ENCODE measurements at regions not wholly inside any gene's neighbourhood (a gene's known extent, or its start where the extent isn't known, plus 50 kb on each side); places are given as distances from the start of the nearest gene placed in this dataset.

GRCh38 chr6:144935661-144936060 is 650.5 kb downstream of the UTRN start:
- H3K14ac ChIP-seq (ENCODE audit: insufficient read length): no peak overlapping the region
- no peak overlapping the region for H2BK20ac ChIP-seq (ENCODE audit: low read length)
- H2AFZ ChIP-seq (ENCODE audit: low read length): no peak overlapping the region
- no peak overlapping the region for H3K56ac ChIP-seq (replicated peaks; ENCODE audit: insufficient read length, low read depth, low read length)
- H3K23me2 ChIP-seq (ENCODE audit: low read depth, low read length): no peaks in the 10 kb centered on the region
- no peaks in the 10 kb centered on the region for H3K79me2 ChIP-seq (ENCODE audit: control insufficient read depth in 1 of 2, insufficient read depth in 2 of 2, low read length in 2 of 2)
- no peaks in the 10 kb centered on the region for H3K9me3 ChIP-seq (ENCODE audit: insufficient read depth in 2 of 2, low read depth in 1 of 2, low read length in 1 of 2)
- no peak overlapping the region for H4K5ac ChIP-seq (ENCODE audit: insufficient read length, low read depth, low read length)
- H3K4me2 ChIP-seq (ENCODE audit: insufficient read depth in 1 of 2, low read depth in 2 of 2, low read length in 2 of 2): no peak overlapping the region
- peaks cover 0 to 1% (median 0%) of the 10 kb centered on the region in 4 experiments; a peak in 1 of 7 replicates for H3K27me3 ChIP-seq (replicated peaks in 1 of 4; ENCODE audit: control insufficient read depth in 3 of 4, extremely low read depth in 1 of 4, insufficient read depth in 3 of 4, low read length in 3 of 4)
- WGBS, 2 experiments (ENCODE audit: extremely low coverage in 1 of 2, insufficient coverage in 1 of 2, insufficient read length in 1 of 2, insufficient replicate concordance in 2 of 2, low coverage in 1 of 2, low lambda C conversion rate in 2 of 2, missing lambda C conversion rate in 1 of 2): 70% methylated on average over 1 of the region's 1 CpG; no CpG with 5 or more reads in 1 of the 2 experiments
- no peak overlapping the region for H3K23ac ChIP-seq (ENCODE audit: insufficient read length)
- H2BK15ac ChIP-seq (ENCODE audit: low read length): no peak overlapping the region
- no peaks in the 10 kb centered on the region for H3K79me1 ChIP-seq (ENCODE audit: low read depth, low read length)
- no peak overlapping the region for H2AK5ac ChIP-seq (ENCODE audit: low read depth, low read length)
- no peaks in the 10 kb centered on the region for H3K36me3 ChIP-seq (ENCODE audit: control insufficient read depth in 2 of 4, insufficient read depth in 4 of 4, low read length in 3 of 4)
- H3K4me1 ChIP-seq (replicated peaks in 1 of 4; ENCODE audit: control insufficient read depth in 3 of 4, insufficient read depth in 4 of 4, low read length in 3 of 4): no peaks in the 10 kb centered on the region
- DNase-seq (ENCODE audit: low read depth in 1 of 2, low spot score in 2 of 2) (no peak), FAIRE-seq (no peak)
- H3K4me3 ChIP-seq (ENCODE audit: extremely low read depth in 1 of 4, insufficient read depth in 2 of 4, low read depth in 3 of 4, low read length in 4 of 4): no peak overlapping the region
- no peak overlapping the region for H2BK12ac ChIP-seq (ENCODE audit: low read depth, low read length)
- CTCF ChIA-PET (ENCODE audit: partially characterized antibody): interaction anchor here (1.5 kb wide), 1 partner anchor 94 kb away, joined by 3 read pairs; no protein-coding TSS in a partner anchor
- H4K8ac ChIP-seq (ENCODE audit: extremely low read depth, insufficient read depth, low read length): no peak overlapping the region
- H4K20me1 ChIP-seq (replicated peaks in 1 of 2; ENCODE audit: control insufficient read depth in 1 of 2, insufficient read depth in 2 of 2, low read length in 2 of 2): no peaks in the 10 kb centered on the region
- H4K91ac ChIP-seq (replicated peaks; ENCODE audit: insufficient read length, low read length): no peak overlapping the region
- H3K18ac ChIP-seq (ENCODE audit: extremely low read depth, low read length): no peak overlapping the region
- H2BK5ac ChIP-seq (ENCODE audit: low read depth, low read length): no peak overlapping the region
- no peak overlapping the region for H3K27ac ChIP-seq (ENCODE audit: low read depth, low read length)
- no peak overlapping the region for H3K9ac ChIP-seq (replicated peaks in 1 of 4; ENCODE audit: extremely low read depth in 1 of 4, low read depth in 3 of 4, low read length in 3 of 4)
- H3K4ac ChIP-seq (replicated peaks; ENCODE audit: insufficient read length, low read depth, low read length): no peak overlapping the region
- POLR2A ChIA-PET (ENCODE audit: partially characterized antibody): no interaction called here
- no peak overlapping the region for H2BK120ac ChIP-seq (replicated peaks; ENCODE audit: low read depth, low read length)
- no peak for TF ChIP-seq KDM5A (IDR thresholded peaks at IDR 0.05; ENCODE audit: low read length)
- no peak for TF ChIP-seq BRCA1 (IDR thresholded peaks at IDR 0.05; ENCODE audit: low read depth, low read length)
- TF ChIP-seq GABPA (IDR thresholded peaks at IDR 0.05; ENCODE audit: borderline replicate concordance, insufficient read depth, low read length): no peak
- no peak for TF ChIP-seq PHF8 (conservative IDR thresholded peaks at IDR 0.05; ENCODE audit: low read depth, low read length)
- TF ChIP-seq RBBP5 (IDR thresholded peaks at IDR 0.05; ENCODE audit: borderline replicate concordance, low read depth, low read length): no peak
- TF ChIP-seq GTF2F1 (IDR thresholded peaks at IDR 0.05; ENCODE audit: borderline replicate concordance, low read depth, low read length): no peak
- no peak for TF ChIP-seq POU5F1 (IDR thresholded peaks at IDR 0.05; ENCODE audit: low read depth, low read length)
- no peak for TF ChIP-seq SIRT6 (IDR thresholded peaks at IDR 0.05; ENCODE audit: low read length)
- no peak for TF ChIP-seq SP2 (IDR thresholded peaks at IDR 0.05; ENCODE audit: low read length)
- no peak for TF ChIP-seq SIN3A (conservative IDR thresholded peaks at IDR 0.05 in 1 of 2, IDR thresholded peaks at IDR 0.05 in 1 of 2; ENCODE audit: low read depth in 1 of 2, low read length in 2 of 2)
- TF ChIP-seq EGR1 (IDR thresholded peaks at IDR 0.05; ENCODE audit: borderline replicate concordance, low read depth, low read length): no peak
- no peak for TF ChIP-seq SP4 (IDR thresholded peaks at IDR 0.05; ENCODE audit: low read length)
- no peak for TF ChIP-seq YY1 (IDR thresholded peaks at IDR 0.05; ENCODE audit: low read depth, low read length)

All from H1 (cell line).